Activated CD4-positive, alpha-beta T cell treated with anti-CD3 and anti-CD28 coated beads, Interleukin-2, amount 10 ng/mL, durations not matched to agents 7 days and 5 days (primary cell): ENCODE measurements at regions not wholly inside any gene's neighbourhood (a gene's known extent, or its start where the extent isn't known, plus 50 kb on each side); places are given as distances from the start of the nearest gene placed in this dataset.

Source experiments
- CTCF ChIA-PET: fragments of 350-600 bp; sonication (Branson Sonifier 250); formaldehyde crosslinking; loops from one replicate; lab custom pipeline; 2021; ENCODE audit warnings: antibody characterized with exemption; lab: Charles Lee
- POLR2A ChIA-PET: fragments of 350-600 bp; sonication (Branson Sonifier 250); formaldehyde crosslinking; loops from one replicate; lab custom pipeline; 2021; ENCODE audit warnings: antibody characterized with exemption; lab: Charles Lee
- DNase-seq: peaks from one replicate; pipeline ENCODE4 v3.0.0-alpha.2; 2020
- H3K27ac Mint-ChIP-seq: one replicate; pipeline ENCODE4 v1.8.0; 2021; ENCODE audit warnings: mild to moderate bottlenecking, moderate library complexity, mixed read lengths
- H3K27me3 Mint-ChIP-seq: one replicate; pipeline ENCODE4 v1.8.0; 2021; ENCODE audit warnings: mixed read lengths
- H3K36me3 Mint-ChIP-seq: one replicate; pipeline ENCODE4 v1.8.0; 2021; ENCODE audit warnings: low read depth, mixed read lengths
- H3K4me1 Mint-ChIP-seq: one replicate; pipeline ENCODE4 v1.8.0; 2021; ENCODE audit warnings: mixed read lengths
- H3K4me3 Mint-ChIP-seq: one replicate; pipeline ENCODE4 v1.8.0; 2021; ENCODE audit warnings: mild to moderate bottlenecking, moderate library complexity, mixed read lengths
- H3K9me3 Mint-ChIP-seq: one replicate; pipeline ENCODE4 v1.8.0; 2021; ENCODE audit warnings: mixed read lengths

DNA sequence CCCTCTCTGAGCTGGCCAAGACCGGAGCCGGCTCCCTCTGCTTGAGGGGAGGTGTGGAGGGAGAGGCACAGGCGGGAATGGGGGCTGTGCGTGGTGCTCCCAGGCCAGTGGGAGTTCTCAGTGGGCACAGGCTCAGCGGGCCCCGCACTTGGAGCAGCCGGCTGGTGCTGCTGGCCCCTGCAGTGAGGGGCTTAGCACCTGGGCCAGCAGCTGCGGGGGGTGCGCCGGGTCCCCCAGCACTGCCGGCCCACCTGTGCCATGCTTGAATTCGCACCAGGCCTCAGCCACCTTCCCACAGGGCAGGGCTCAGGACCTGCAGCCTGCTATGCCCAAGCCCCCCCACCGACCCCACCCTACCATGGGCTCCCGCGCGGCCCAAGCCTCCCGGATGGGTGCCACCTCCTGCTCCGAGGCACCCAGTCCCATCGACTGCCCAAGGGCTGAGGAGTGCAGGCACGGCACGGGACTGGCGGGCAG is 602.5 kb downstream of the KCTD8 start:
- Mint-ChIP-seq H3K27ac (no peak overlapping the region), H3K36me3 (no peaks in the 10 kb centered on the region), H3K4me3 (no peak overlapping the region), H3K9me3 (peaks cover 3% of the 10 kb centered on the region), H3K27me3 (no peaks in the 10 kb centered on the region), H3K4me1 (no peaks in the 10 kb centered on the region)
- CTCF ChIA-PET, result no interaction called here
- POLR2A ChIA-PET, result no interaction called here
- DNase-seq, result no peak

- H3K4me1 Mint-ChIP-seq, result no peaks in the 10 kb centered on the region
- H3K9me3 Mint-ChIP-seq, result peaks cover 11% of the 10 kb centered on the region
- H3K36me3 Mint-ChIP-seq, result no peaks in the 10 kb centered on the region
- H3K4me3 Mint-ChIP-seq, result no peak overlapping the region
- no peaks in the 10 kb centered on the region for H3K27me3 Mint-ChIP-seq
- H3K27ac Mint-ChIP-seq, result no peak overlapping the region
- CTCF ChIA-PET, result no interaction called here
- POLR2A ChIA-PET, result no interaction called here
- no peak for DNase-seq
Observed at GRCh38 chr4:43853565-43854264, 594.9 kb downstream of the KCTD8 start.

- H3K9me3 Mint-ChIP-seq, result peaks cover 11% of the 10 kb centered on the region
- no peaks in the 10 kb centered on the region for H3K4me1 Mint-ChIP-seq
- no peak for DNase-seq
- H3K4me3 Mint-ChIP-seq, result no peak overlapping the region
- no peaks in the 10 kb centered on the region for H3K36me3 Mint-ChIP-seq
- H3K27ac Mint-ChIP-seq, result no peak overlapping the region
- POLR2A ChIA-PET, result no interaction called here
- CTCF ChIA-PET, result no interaction called here
- no peaks in the 10 kb centered on the region for H3K27me3 Mint-ChIP-seq
Observed at GRCh38 chr4:43855283-43855682, 593.3 kb downstream of the KCTD8 start.

DNA sequence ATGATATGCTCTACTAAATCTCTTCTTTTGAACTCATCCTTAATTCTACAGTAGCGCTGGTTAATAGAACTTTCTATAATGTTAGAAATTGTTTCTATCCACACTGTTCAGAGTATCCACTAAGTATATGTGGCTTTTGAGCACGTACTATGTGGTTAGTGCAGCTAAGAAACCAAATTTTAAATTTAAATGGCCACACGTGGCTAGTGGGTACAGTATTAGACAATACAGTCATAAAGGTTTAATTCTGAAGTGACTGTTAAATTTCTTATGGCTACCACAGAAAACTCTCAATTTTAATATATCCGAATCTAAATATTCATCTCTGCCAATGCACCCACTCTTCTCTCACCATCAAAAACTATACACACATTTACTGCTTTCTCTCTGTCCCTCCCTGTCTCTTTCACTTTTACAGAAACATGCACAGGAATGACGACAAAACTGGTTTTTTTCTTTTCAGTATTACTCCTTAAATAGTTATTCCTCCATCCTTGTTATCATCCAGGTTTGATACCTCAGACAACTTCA is 583.9 kb downstream of the KCTD8 start:
- POLR2A ChIA-PET, result no interaction called here
- no peak for DNase-seq
- no peaks in the 10 kb centered on the region for H3K4me1 Mint-ChIP-seq
- no peaks in the 10 kb centered on the region for H3K36me3 Mint-ChIP-seq
- no peak overlapping the region for H3K27ac Mint-ChIP-seq
- CTCF ChIA-PET, result interaction anchor here (0.5 kb wide), 1 partner anchor 538 kb away, joined by 3 read pairs; no protein-coding TSS in a partner anchor
- no peak overlapping the region for H3K4me3 Mint-ChIP-seq
- no peaks in the 10 kb centered on the region for H3K27me3 Mint-ChIP-seq
- peaks cover 5% of the 10 kb centered on the region for H3K9me3 Mint-ChIP-seq

- DNase-seq, result no peak
- Mint-ChIP-seq H3K4me3 (no peak overlapping the region), H3K27me3 (no peaks in the 10 kb centered on the region), H3K27ac (no peak overlapping the region), H3K36me3 (no peaks in the 10 kb centered on the region), H3K9me3 (no peaks in the 10 kb centered on the region), H3K4me1 (no peaks in the 10 kb centered on the region)
- ChIA-PET POLR2A (no interaction called here), CTCF (no interaction called here)
Observed at GRCh38 chr4:43867908-43868307, 580.7 kb downstream of the KCTD8 start.

DNA sequence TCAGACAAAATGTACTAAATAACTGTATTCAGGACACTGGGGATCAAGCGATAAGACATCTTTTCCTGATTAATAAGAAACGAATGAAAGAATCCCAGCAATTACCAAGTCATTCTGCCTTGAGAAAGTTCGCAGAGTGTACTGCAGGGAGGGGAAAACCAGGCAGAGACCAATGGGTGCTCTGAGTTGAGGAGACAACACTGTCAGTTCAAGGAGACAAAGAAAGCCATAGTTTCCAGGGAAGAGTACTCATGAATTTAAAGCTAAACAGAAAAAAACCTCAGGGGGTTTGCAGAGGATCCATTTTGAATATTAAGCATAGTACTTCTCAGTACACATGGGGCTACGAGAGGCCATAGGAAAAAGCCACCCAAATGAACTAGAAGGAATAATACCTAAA is 573.0 kb downstream of the KCTD8 start:
- no peak for DNase-seq
- no peaks in the 10 kb centered on the region for H3K36me3 Mint-ChIP-seq
- no peaks in the 10 kb centered on the region for H3K4me1 Mint-ChIP-seq
- no peaks in the 10 kb centered on the region for H3K27me3 Mint-ChIP-seq
- CTCF ChIA-PET, result no interaction called here
- POLR2A ChIA-PET, result no interaction called here
- no peak overlapping the region for H3K4me3 Mint-ChIP-seq
- H3K9me3 Mint-ChIP-seq, result no peaks in the 10 kb centered on the region
- no peak overlapping the region for H3K27ac Mint-ChIP-seq

GRCh38 chr4:43882470-43882869 is 566.1 kb downstream of the KCTD8 start:
- Mint-ChIP-seq H3K27me3 (no peaks in the 10 kb centered on the region), H3K36me3 (no peaks in the 10 kb centered on the region), H3K4me1 (no peaks in the 10 kb centered on the region), H3K9me3 (peaks cover 2% of the 10 kb centered on the region), H3K4me3 (no peak overlapping the region), H3K27ac (no peak overlapping the region)
- POLR2A ChIA-PET, result no interaction called here
- CTCF ChIA-PET, result no interaction called here
- no peak for DNase-seq

GRCh38 chr4:43886196-43886595 is 562.4 kb downstream of the KCTD8 start:
- Mint-ChIP-seq H3K4me3 (no peak overlapping the region), H3K27ac (no peak overlapping the region), H3K36me3 (no peaks in the 10 kb centered on the region), H3K4me1 (no peaks in the 10 kb centered on the region), H3K27me3 (no peaks in the 10 kb centered on the region), H3K9me3 (peaks cover 2% of the 10 kb centered on the region)
- ChIA-PET POLR2A (no interaction called here), CTCF (no interaction called here)
- no peak for DNase-seq

DNA sequence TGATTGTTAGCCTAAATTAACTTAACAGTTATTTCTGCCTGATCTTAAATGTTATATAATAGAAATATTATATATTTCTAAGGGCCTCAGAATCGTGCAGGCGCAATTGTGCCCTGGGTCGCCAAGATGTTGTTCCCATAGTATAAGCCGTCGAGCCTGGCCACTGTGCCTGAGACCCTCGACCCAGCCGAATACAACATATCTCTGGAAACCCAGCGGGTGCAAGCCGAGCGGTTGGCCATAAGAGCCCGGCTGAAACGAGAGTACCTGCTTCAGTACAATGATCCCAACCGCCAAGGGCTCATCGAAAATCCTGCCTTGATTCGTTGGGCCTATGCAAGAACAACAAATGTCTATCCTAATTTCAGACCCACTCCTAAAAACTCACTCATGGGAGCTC is 549.8 kb downstream of the KCTD8 start:
- no peaks in the 10 kb centered on the region for H3K27me3 Mint-ChIP-seq
- H3K27ac Mint-ChIP-seq, result no peak overlapping the region
- H3K4me1 Mint-ChIP-seq, result no peaks in the 10 kb centered on the region
- H3K4me3 Mint-ChIP-seq, result no peak overlapping the region
- no peak for DNase-seq
- H3K9me3 Mint-ChIP-seq, result peaks cover 6% of the 10 kb centered on the region
- ChIA-PET POLR2A (no interaction called here), CTCF (no interaction called here)
- H3K36me3 Mint-ChIP-seq, result no peaks in the 10 kb centered on the region

- no peaks in the 10 kb centered on the region for H3K4me1 Mint-ChIP-seq
- CTCF ChIA-PET, result no interaction called here
- no peaks in the 10 kb centered on the region for H3K36me3 Mint-ChIP-seq
- no peak for DNase-seq
- H3K27me3 Mint-ChIP-seq, result no peaks in the 10 kb centered on the region
- POLR2A ChIA-PET, result no interaction called here
- peaks cover 4% of the 10 kb centered on the region for H3K9me3 Mint-ChIP-seq
- no peak overlapping the region for H3K27ac Mint-ChIP-seq
- H3K4me3 Mint-ChIP-seq, result no peak overlapping the region
Observed at GRCh38 chr4:43903456-43903855, 545.2 kb downstream of the KCTD8 start.

GRCh38 chr4:43918377-43918776 is 530.2 kb downstream of the KCTD8 start:
- no peak overlapping the region for H3K27ac Mint-ChIP-seq
- H3K4me1 Mint-ChIP-seq, result no peaks in the 10 kb centered on the region
- no peak overlapping the region for H3K4me3 Mint-ChIP-seq
- POLR2A ChIA-PET, result no interaction called here
- peaks cover 7% of the 10 kb centered on the region for H3K9me3 Mint-ChIP-seq
- H3K27me3 Mint-ChIP-seq, result no peaks in the 10 kb centered on the region
- CTCF ChIA-PET, result no interaction called here
- H3K36me3 Mint-ChIP-seq, result no peaks in the 10 kb centered on the region
- no peak for DNase-seq

GRCh38 chr4:43932448-43932847 is 516.2 kb downstream of the KCTD8 start:
- CTCF ChIA-PET, result no interaction called here
- POLR2A ChIA-PET, result no interaction called here
- H3K4me3 Mint-ChIP-seq, result no peak overlapping the region
- H3K4me1 Mint-ChIP-seq, result no peaks in the 10 kb centered on the region
- H3K9me3 Mint-ChIP-seq, result peaks cover 2% of the 10 kb centered on the region
- H3K27ac Mint-ChIP-seq, result no peak overlapping the region
- H3K36me3 Mint-ChIP-seq, result no peaks in the 10 kb centered on the region
- no peak for DNase-seq
- H3K27me3 Mint-ChIP-seq, result no peaks in the 10 kb centered on the region

- Mint-ChIP-seq H3K4me3 (no peak overlapping the region), H3K36me3 (no peaks in the 10 kb centered on the region), H3K9me3 (peaks cover 6% of the 10 kb centered on the region), H3K27me3 (no peaks in the 10 kb centered on the region), H3K4me1 (no peaks in the 10 kb centered on the region), H3K27ac (no peak overlapping the region)
- CTCF ChIA-PET, result no interaction called here
- POLR2A ChIA-PET, result no interaction called here
- DNase-seq, result no peak
Observed at GRCh38 chr4:43943998-43944397, 504.6 kb downstream of the KCTD8 start.

GRCh38 chr4:43959976-43960375 is 488.6 kb downstream of the KCTD8 start:
- ChIA-PET CTCF (no interaction called here), POLR2A (no interaction called here)
- H3K36me3 Mint-ChIP-seq, result no peaks in the 10 kb centered on the region
- no peak overlapping the region for H3K27ac Mint-ChIP-seq
- no peak overlapping the region for H3K4me3 Mint-ChIP-seq
- no peaks in the 10 kb centered on the region for H3K4me1 Mint-ChIP-seq
- no peak for DNase-seq
- H3K27me3 Mint-ChIP-seq, result no peaks in the 10 kb centered on the region
- peaks cover under 1% of the 10 kb centered on the region for H3K9me3 Mint-ChIP-seq
